H1 (cell line): ENCODE measurements at regions not wholly inside any gene's neighbourhood (a gene's known extent, or its start where the extent isn't known, plus 50 kb on each side); places are given as distances from the start of the nearest gene placed in this dataset.

ENCODE experiments used
- CTCF ChIA-PET: fragments of 300-600 bp; sonication (Branson Sonifier 250); formaldehyde crosslinking; loops from one replicate; lab custom pipeline; 2021; ENCODE audit not compliant: partially characterized antibody; lab: Charles Lee
- POLR2A ChIA-PET: fragments of 300-600 bp; sonication (Branson Sonifier 250); formaldehyde crosslinking; loops from one replicate; lab custom pipeline; 2021; ENCODE audit warnings: inconsistent platforms; ENCODE audit not compliant: partially characterized antibody; lab: Charles Lee
- DNase-seq, 2 experiments: peaks; one replicate each; pipeline versions ENCODE4 v3.0.0 to v3.0.0-alpha.2; 2010 to 2022; ENCODE audit warnings: low spot score in 2 of 2, low read depth in 1 of 2, mixed read lengths in 1 of 2
- FAIRE-seq: peaks from 2 replicates; lab custom pipeline; 2011; peaks lifted over from hg19 to GRCh38; lab: Jason Lieb, UNC
- H2AFZ ChIP-seq: 2 replicates; pipeline ENCODE4 v1.8.1; 2012; ENCODE audit warnings: low read length, inconsistent platforms
- H2AK5ac ChIP-seq: 2 replicates; pipeline ENCODE4 v1.6.1; 2013; ENCODE audit warnings: low read depth, low read length
- H2BK120ac ChIP-seq: replicated peaks from 2 replicates; pipeline ENCODE3; 2013; ENCODE audit warnings: low read depth, low read length, inconsistent platforms
- H2BK12ac ChIP-seq: 2 replicates; pipeline ENCODE4 v1.6.1; 2013; ENCODE audit warnings: low read depth, low read length
- H2BK15ac ChIP-seq: 2 replicates; pipeline ENCODE4 v1.6.1; 2013; ENCODE audit warnings: low read length
- H2BK20ac ChIP-seq: 2 replicates; pipeline ENCODE4 v1.6.1; 2013; ENCODE audit warnings: low read length
- H2BK5ac ChIP-seq: 2 replicates; pipeline ENCODE4 v1.6.1; 2013; ENCODE audit warnings: low read depth, low read length
- H3K14ac ChIP-seq: 2 replicates; pipeline ENCODE4 v1.6.1; 2013; ENCODE audit warnings: inconsistent platforms; ENCODE audit not compliant: insufficient read length
- H3K18ac ChIP-seq: 2 replicates; pipeline ENCODE4 v1.6.1; 2013; ENCODE audit warnings: low read length; ENCODE audit errors: extremely low read depth
- H3K23ac ChIP-seq: 2 replicates; pipeline ENCODE4 v1.6.1; 2013; ENCODE audit warnings: inconsistent platforms; ENCODE audit not compliant: insufficient read length
- H3K23me2 ChIP-seq: 2 replicates; pipeline ENCODE4 v1.6.1; 2013; ENCODE audit warnings: low read depth, low read length
- H3K27ac ChIP-seq: 2 replicates; pipeline ENCODE4 v1.6.1; 2011; ENCODE audit warnings: low read depth, low read length, inconsistent platforms
- H3K27me3 ChIP-seq, 4 experiments: replicated peaks in 1 of 4; 1 replicate in 1 of 4; 2 replicates in 3 of 4; pipeline versions ENCODE4 v1.6.1 to v1.8.1; 2011 to 2013; ENCODE audit warnings: low read length in 3 of 4, mild to moderate bottlenecking in 3 of 4, inconsistent platforms in 2 of 4, mixed read lengths in 2 of 4, moderate library complexity in 1 of 4; ENCODE audit not compliant: control insufficient read depth in 3 of 4, insufficient read depth in 3 of 4; ENCODE audit errors: extremely low read depth in 1 of 4
- H3K36me3 ChIP-seq, 4 experiments: 2 replicates each; pipeline versions ENCODE4 v1.6.1 to v1.8.1; 2011 to 2013; ENCODE audit warnings: mild to moderate bottlenecking in 4 of 4, low read length in 3 of 4, moderate library complexity in 2 of 4, control low read depth in 1 of 4, inconsistent platforms in 1 of 4; ENCODE audit not compliant: insufficient read depth in 4 of 4, control insufficient read depth in 2 of 4
- H3K4ac ChIP-seq: replicated peaks from 2 replicates; pipeline ENCODE3; 2013; ENCODE audit warnings: low read length, low read depth, mixed read lengths, inconsistent platforms; ENCODE audit not compliant: insufficient read length
- H3K4me1 ChIP-seq, 4 experiments: replicated peaks in 1 of 4; 1 replicate in 1 of 4; 2 replicates in 3 of 4; pipeline versions ENCODE4 v1.6.1 to v1.8.1; 2011 to 2013; ENCODE audit warnings: low read length in 3 of 4, inconsistent platforms in 2 of 4, mixed read lengths in 1 of 4; ENCODE audit not compliant: insufficient read depth in 4 of 4, control insufficient read depth in 3 of 4
- H3K4me2 ChIP-seq, 2 experiments: 2 replicates each; pipeline versions ENCODE4 v1.6.1 to v1.8.1; 2011 to 2013; ENCODE audit warnings: low read depth in 2 of 2, low read length in 2 of 2, control low read depth in 1 of 2, inconsistent platforms in 1 of 2, mild to moderate bottlenecking in 1 of 2; ENCODE audit not compliant: insufficient read depth in 1 of 2
- H3K4me3 ChIP-seq, 4 experiments: fragments of 200-600, 300-600 bp in 1 of 4; sonication (generic), shearing (Covaris generic), sonication (Bioruptor Twin) in 1 of 4; 2 replicates each; pipeline versions ENCODE4 v1.5.1 to v1.8.1; 2011 to 2016; ENCODE audit warnings: low read length in 4 of 4, low read depth in 3 of 4, control low read depth in 2 of 4, inconsistent platforms in 2 of 4, mild to moderate bottlenecking in 2 of 4, mixed read lengths in 1 of 4, moderate library complexity in 1 of 4; ENCODE audit not compliant: insufficient read depth in 2 of 4; ENCODE audit errors: extremely low read depth in 1 of 4
- H3K56ac ChIP-seq: replicated peaks from 2 replicates; pipeline ENCODE3; 2013; ENCODE audit warnings: low read depth, mild to moderate bottlenecking, mixed read lengths, low read length, inconsistent platforms; ENCODE audit not compliant: insufficient read length
- H3K79me1 ChIP-seq: 2 replicates; pipeline ENCODE4 v1.6.1; 2013; ENCODE audit warnings: low read depth, low read length, control low read depth
- H3K79me2 ChIP-seq, 2 experiments: 2 replicates each; pipeline versions ENCODE4 v1.6.1 to v1.8.1; 2012 to 2013; ENCODE audit warnings: low read length in 2 of 2, mild to moderate bottlenecking in 2 of 2, inconsistent platforms in 1 of 2; ENCODE audit not compliant: insufficient read depth in 2 of 2, control insufficient read depth in 1 of 2
- H3K9ac ChIP-seq, 4 experiments: replicated peaks in 1 of 4; 1 replicate in 1 of 4; 2 replicates in 3 of 4; pipeline versions ENCODE4 v1.6.1 to v1.8.1; 2011 to 2013; ENCODE audit warnings: low read depth in 3 of 4, low read length in 3 of 4, control low read depth in 2 of 4, mild to moderate bottlenecking in 2 of 4, moderate library complexity in 2 of 4, inconsistent platforms in 1 of 4; ENCODE audit errors: extremely low read depth in 1 of 4
- H3K9me3 ChIP-seq, 2 experiments: 2 replicates each; pipeline versions ENCODE4 v1.6.1 to v1.8.1; 2012 to 2013; ENCODE audit warnings: mild to moderate bottlenecking in 2 of 2, moderate library complexity in 2 of 2, control low read depth in 1 of 2, inconsistent platforms in 1 of 2, low read depth in 1 of 2, low read length in 1 of 2, mixed read lengths in 1 of 2; ENCODE audit not compliant: insufficient read depth in 2 of 2
- H4K20me1 ChIP-seq, 2 experiments: replicated peaks in 1 of 2; 2 replicates each; pipeline versions ENCODE3 to v1.8.1; 2011 to 2013; ENCODE audit warnings: inconsistent platforms in 2 of 2, low read length in 2 of 2, mild to moderate bottlenecking in 1 of 2; ENCODE audit not compliant: insufficient read depth in 2 of 2, control insufficient read depth in 1 of 2
- H4K5ac ChIP-seq: 2 replicates; pipeline ENCODE4 v1.6.1; 2013; ENCODE audit warnings: low read length, low read depth, mixed read lengths, inconsistent platforms; ENCODE audit not compliant: insufficient read length
- H4K8ac ChIP-seq: 2 replicates; pipeline ENCODE4 v1.8.0; 2013; ENCODE audit warnings: mild to moderate bottlenecking, moderate library complexity, low read length, inconsistent platforms; ENCODE audit not compliant: insufficient read depth; ENCODE audit errors: extremely low read depth
- H4K91ac ChIP-seq: replicated peaks from 2 replicates; pipeline ENCODE3; 2013; ENCODE audit warnings: low read length, mixed read lengths, inconsistent platforms; ENCODE audit not compliant: insufficient read length
- BRCA1 ChIP-seq: IDR thresholded peaks from 2 replicates; pipeline ENCODE4 v1.6.1; 2012; ENCODE audit warnings: low read depth, low read length, improper control_type of control experiment
- CBX8 ChIP-seq: fragments of 300-800, 300-1000 bp; sonication (generic); IDR thresholded peaks from 2 replicates; pipeline ENCODE4 v1.7.1; 2016; ENCODE audit warnings: low read depth, low read length, borderline replicate concordance
- CHD1 ChIP-seq: IDR thresholded peaks from 2 replicates; pipeline ENCODE4 v1.6.1; 2012; ENCODE audit warnings: low read depth, low read length, improper control_type of control experiment
- CTBP2 ChIP-seq: IDR thresholded peaks from 2 replicates; pipeline ENCODE4 v1.7.0; 2011; ENCODE audit warnings: borderline replicate concordance, mild to moderate bottlenecking, moderate library complexity, mixed read lengths, low read length; ENCODE audit not compliant: insufficient read depth, insufficient read length
- EGR1 ChIP-seq: IDR thresholded peaks from 2 replicates; pipeline ENCODE4 v1.6.1; 2011; ENCODE audit warnings: low read depth, low read length, borderline replicate concordance
- EZH2 ChIP-seq: fragments of 200-600 bp; sonication (generic); IDR thresholded peaks from 2 replicates; pipeline ENCODE4 v1.7.1; 2012; ENCODE audit warnings: low read depth, mild to moderate bottlenecking, moderate library complexity, low read length, inconsistent platforms; ENCODE audit not compliant: severe bottlenecking
- HDAC2 ChIP-seq, 2 experiments: fragments of 300-600 bp in 1 of 2; sonication (generic) in 1 of 2; IDR thresholded peaks; 2 replicates each; pipeline ENCODE4 v1.6.1; 2011 to 2012; ENCODE audit warnings: low read depth in 2 of 2, low read length in 2 of 2, mild to moderate bottlenecking in 2 of 2, moderate library complexity in 2 of 2, borderline replicate concordance in 1 of 2, inconsistent platforms in 1 of 2
- JUND ChIP-seq: IDR thresholded peaks from 2 replicates; pipeline ENCODE4 v1.6.1; 2011; ENCODE audit warnings: mild to moderate bottlenecking, improper control_type of control experiment, low read length
- KDM1A ChIP-seq: fragments of 200-600, 300-600 bp; sonication (generic); IDR thresholded peaks from 2 replicates; pipeline ENCODE4 v1.7.1; 2016; ENCODE audit warnings: mild to moderate bottlenecking, low read length, borderline replicate concordance
- NRF1 ChIP-seq: IDR thresholded peaks from 2 replicates; pipeline ENCODE4 v1.6.1; 2011; ENCODE audit warnings: mild to moderate bottlenecking, low read depth, low read length, improper control_type of control experiment
- RFX5 ChIP-seq: IDR thresholded peaks from 2 replicates; pipeline ENCODE4 v1.6.1; 2011; ENCODE audit warnings: low read depth, low read length, improper control_type of control experiment, borderline replicate concordance
- SIN3A ChIP-seq, 2 experiments: IDR thresholded peaks in 1 of 2; conservative IDR thresholded peaks in 1 of 2; 2 replicates each; pipeline ENCODE4 v1.6.1; 2011 to 2012; ENCODE audit warnings: low read length in 2 of 2, improper control_type of control experiment in 1 of 2, low read depth in 1 of 2, mild to moderate bottlenecking in 1 of 2
- SIRT6 ChIP-seq: IDR thresholded peaks from one replicate; pipeline ENCODE4 v1.7.1; 2012; ENCODE audit warnings: low read length, inconsistent platforms
- SP4 ChIP-seq: IDR thresholded peaks from 2 replicates; pipeline ENCODE4 v1.6.1; 2012; ENCODE audit warnings: low read length, inconsistent platforms
- TBP ChIP-seq: IDR thresholded peaks from 2 replicates; pipeline ENCODE4 v1.6.1; 2011; ENCODE audit warnings: low read depth, low read length, improper control_type of control experiment
- TEAD4 ChIP-seq: IDR thresholded peaks from 2 replicates; pipeline ENCODE4 v1.6.1; 2012; ENCODE audit warnings: low read depth, low read length, inconsistent platforms, mixed read lengths
- WGBS, 2 experiments: shearing (Covaris generic) in 1 of 2; methylation state at CpG; one replicate each; pipeline versions ENCODE4 v1.1.6 to v1.1.7; 2013 to 2015; ENCODE audit warnings: low lambda C conversion rate in 2 of 2, mixed read lengths in 2 of 2, inconsistent platforms in 1 of 2, low coverage in 1 of 2, missing lambda C conversion rate in 1 of 2; ENCODE audit not compliant: insufficient replicate concordance in 2 of 2, insufficient coverage in 1 of 2, insufficient read length in 1 of 2; ENCODE audit errors: extremely low coverage in 1 of 2, missing lambda C conversion rate in 1 of 2; 5-methylcytosine and 5-hydroxymethylcytosine counted together

DNA sequence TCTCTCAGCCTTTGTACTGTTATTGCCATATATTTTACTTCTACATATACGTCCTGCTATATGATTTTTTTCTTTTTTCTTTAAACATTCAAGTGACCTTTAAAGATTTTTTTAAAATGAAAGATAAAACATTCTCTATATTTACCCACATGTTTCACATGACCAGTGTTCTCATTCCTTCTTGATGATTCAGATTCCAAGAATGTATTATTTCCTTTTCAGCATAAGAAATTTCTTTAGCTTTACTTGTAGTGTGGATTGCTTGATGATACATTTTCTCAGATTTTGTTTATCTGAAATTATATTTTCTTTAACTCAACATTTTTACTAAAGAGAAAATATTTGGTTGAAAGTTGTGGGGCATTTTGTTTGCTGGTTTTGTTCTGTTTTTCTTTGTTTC lies 792.1 kb downstream of the BRINP1 start:
- Histone ChIP-seq H3K18ac (no peak overlapping the region), H3K4me2 (no peak overlapping the region), H2AK5ac (no peak overlapping the region), H3K27me3 (no peaks in the 10 kb centered on the region), H3K9me3 (peaks cover 0 to 6% of the 10 kb centered on the region in 2 experiments; a peak in 1 of 4 replicates), H2AFZ (no peak overlapping the region), H2BK20ac (no peak overlapping the region), H3K4me1 (no peaks in the 10 kb centered on the region), H4K20me1 (no peaks in the 10 kb centered on the region), H3K4ac (no peak overlapping the region), H3K36me3 (no peaks in the 10 kb centered on the region), H4K8ac (no peak overlapping the region), H2BK12ac (no peak overlapping the region), H3K79me1 (no peaks in the 10 kb centered on the region), H2BK15ac (no peak overlapping the region), H3K23ac (no peak overlapping the region), H3K27ac (no peak overlapping the region), H3K9ac (no peak overlapping the region), H3K56ac (no peak overlapping the region), H4K5ac (no peak overlapping the region), H4K91ac (no peak overlapping the region), H3K4me3 (no peak overlapping the region), H3K23me2 (no peaks in the 10 kb centered on the region), H2BK120ac (no peak overlapping the region), H3K79me2 (no peaks in the 10 kb centered on the region), H2BK5ac (no peak overlapping the region), H3K14ac (no peak overlapping the region)
- DNase-seq (no peak), FAIRE-seq (no peak)
- POLR2A ChIA-PET: no interaction called here
- WGBS, 2 experiments: 90% methylated on average over 1 of the region's 1 CpG; no CpG with 5 or more reads in 1 of the 2 experiments
- CTCF ChIA-PET: interaction anchor here (0.7 to 1.3 kb wide), 2 partner anchors 11 to 833 kb away, joined by 3 to 5 read pairs; no protein-coding TSS in a partner anchor
- TF ChIP-seq TEAD4 (no peak), NRF1 (no peak), SIRT6 (no peak), TBP (no peak), EZH2 (no peak), BRCA1 (no peak), CHD1 (no peak), CBX8 (no peak), SIN3A (conservative IDR thresholded peaks at IDR 0.05 in 1 of 2, IDR thresholded peaks at IDR 0.05 in 1 of 2; ENCODE audit: low read depth in 1 of 2, low read length in 2 of 2) (no peak), SP4 (no peak), CTBP2 (no peak), RFX5 (no peak), HDAC2 (IDR thresholded peaks at IDR 0.05; ENCODE audit: borderline replicate concordance in 1 of 2, low read depth in 2 of 2, low read length in 2 of 2) (no peak), KDM1A (no peak), JUND (no peak), EGR1 (no peak)
